GM13977 (cell line): ENCODE measurements at regions not wholly inside any gene's neighbourhood (a gene's known extent, or its start where the extent isn't known, plus 50 kb on each side); places are given as distances from the start of the nearest gene placed in this dataset.
A peak's percentile ranks its signal among the peaks of the same experiment; 100 is the strongest.

Experiments used
- DNase-seq: peaks from one replicate; pipeline ENCODE4 v3.0.0; 2012; ENCODE audit warnings: low spot score
- in situ Hi-C: fragments of 300-500 bp; cut with MboI; formaldehyde crosslinking; loops from one replicate; pipeline ENCODE4 v1.12.0; 2022; ENCODE audit warnings: low sequenced_read_pairs, low pct_unique_long_range_greater_than_20kb, mixed read lengths, inconsistent platforms; ENCODE audit not compliant: unreplicated experiment
- TF ChIP-seq, protein P1 (sequence below): IDR thresholded peaks from 2 replicates; pipeline ENCODE4 v1.5.1; 2012; ENCODE audit warnings: mild to moderate bottlenecking, control low read depth; ENCODE audit not compliant: insufficient read depth; ENCODE audit errors: extremely low read depth, missing control alignments

- no peak for DNase-seq
- TF ChIP-seq, protein P1, sequence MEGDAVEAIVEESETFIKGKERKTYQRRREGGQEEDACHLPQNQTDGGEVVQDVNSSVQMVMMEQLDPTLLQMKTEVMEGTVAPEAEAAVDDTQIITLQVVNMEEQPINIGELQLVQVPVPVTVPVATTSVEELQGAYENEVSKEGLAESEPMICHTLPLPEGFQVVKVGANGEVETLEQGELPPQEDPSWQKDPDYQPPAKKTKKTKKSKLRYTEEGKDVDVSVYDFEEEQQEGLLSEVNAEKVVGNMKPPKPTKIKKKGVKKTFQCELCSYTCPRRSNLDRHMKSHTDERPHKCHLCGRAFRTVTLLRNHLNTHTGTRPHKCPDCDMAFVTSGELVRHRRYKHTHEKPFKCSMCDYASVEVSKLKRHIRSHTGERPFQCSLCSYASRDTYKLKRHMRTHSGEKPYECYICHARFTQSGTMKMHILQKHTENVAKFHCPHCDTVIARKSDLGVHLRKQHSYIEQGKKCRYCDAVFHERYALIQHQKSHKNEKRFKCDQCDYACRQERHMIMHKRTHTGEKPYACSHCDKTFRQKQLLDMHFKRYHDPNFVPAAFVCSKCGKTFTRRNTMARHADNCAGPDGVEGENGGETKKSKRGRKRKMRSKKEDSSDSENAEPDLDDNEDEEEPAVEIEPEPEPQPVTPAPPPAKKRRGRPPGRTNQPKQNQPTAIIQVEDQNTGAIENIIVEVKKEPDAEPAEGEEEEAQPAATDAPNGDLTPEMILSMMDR: peak; percentile 35
- in situ Hi-C loops: no loop called here
Measured at GRCh38 chr2:77954931-77955330, 432.8 kb upstream of the LRRTM4 start.

DNA sequence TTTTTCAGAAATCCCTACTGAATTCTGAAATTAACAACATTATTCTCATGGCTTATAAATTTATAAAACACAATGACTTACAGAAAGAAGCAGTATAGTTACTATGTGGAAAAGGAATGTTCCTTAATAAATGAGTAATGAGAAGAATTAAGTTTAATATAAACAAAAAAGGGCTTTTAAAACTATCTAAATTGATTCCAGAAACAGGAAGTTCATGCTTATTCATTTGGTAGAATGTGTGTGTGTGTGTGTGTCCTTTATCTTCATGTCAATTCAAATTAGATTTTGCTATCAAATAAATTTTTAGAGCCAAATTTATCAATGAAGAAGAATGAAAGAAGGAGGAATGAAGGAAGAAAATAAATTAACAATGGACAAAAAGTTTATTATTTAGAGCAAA, 440.8 kb upstream of the LRRTM4 start:
- TF ChIP-seq, protein P1: no peak
- in situ Hi-C loops: no loop called here
- DNase-seq: no peak

GRCh38 chr2:77977471-77978063, 455.4 kb upstream of the LRRTM4 start:
- TF ChIP-seq, protein P1: no peak
- no peak for DNase-seq
- in situ Hi-C loops: no loop called here

DNA sequence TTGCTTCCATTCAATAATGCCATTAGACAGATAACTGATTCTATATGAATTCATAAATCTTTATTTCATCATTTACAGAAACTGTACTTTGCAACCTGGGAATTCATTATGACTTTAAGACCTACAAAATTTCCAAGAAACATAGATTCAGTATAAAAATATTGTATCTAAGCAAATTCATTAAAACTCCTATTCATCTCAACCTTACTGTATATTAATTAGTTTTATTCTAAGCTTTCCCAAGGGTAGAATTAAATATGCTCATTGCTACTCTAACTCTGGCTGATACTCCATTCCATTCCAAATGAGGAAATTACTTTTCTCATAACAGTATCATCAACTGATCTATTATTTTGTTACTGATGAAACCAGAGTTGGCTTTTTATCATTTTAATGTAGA, 473.0 kb upstream of the LRRTM4 start:
- no peak for DNase-seq
- TF ChIP-seq, protein P1: no peak
- in situ Hi-C loops: no loop called here

DNA sequence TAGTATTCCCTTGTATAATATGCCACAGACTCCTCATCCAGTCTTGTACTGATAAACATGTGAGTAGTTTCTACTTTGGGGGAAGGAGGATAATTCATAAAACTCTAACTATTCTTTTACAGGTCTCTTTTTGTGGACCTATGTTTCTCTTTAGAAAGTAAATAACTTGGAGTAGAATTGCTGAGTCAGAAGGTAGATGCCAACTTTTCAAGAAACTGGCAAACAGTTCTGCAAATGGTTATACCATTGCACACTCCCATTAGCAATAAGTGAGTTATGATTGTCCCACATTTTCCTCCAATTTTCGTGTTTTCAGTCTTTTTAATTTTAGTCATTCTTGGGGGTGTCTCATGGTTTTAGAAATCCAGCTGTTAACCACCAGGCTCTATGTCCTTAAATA, 477.2 kb upstream of the LRRTM4 start:
- DNase-seq: no peak
- TF ChIP-seq, protein P1: no peak
- in situ Hi-C loops: no loop called here

DNA sequence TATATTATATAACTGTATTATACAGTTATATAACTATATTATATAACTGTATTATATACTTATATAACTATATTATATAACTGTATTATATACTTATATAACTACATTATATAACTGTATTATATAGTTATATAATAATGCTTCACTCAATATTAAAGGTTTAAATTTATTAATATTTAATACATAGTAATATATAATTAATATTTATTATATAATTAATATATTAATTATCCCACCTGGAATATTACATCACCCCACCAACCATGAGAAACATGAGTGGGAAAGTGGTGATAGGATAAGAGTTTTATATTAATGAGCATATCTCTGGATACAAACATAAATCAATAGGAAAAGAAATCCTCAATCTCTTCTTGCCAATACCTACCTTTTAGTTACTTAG, 487.1 kb upstream of the LRRTM4 start:
- in situ Hi-C loops: no loop called here
- no peak for DNase-seq
- TF ChIP-seq, protein P1: no peak

DNA sequence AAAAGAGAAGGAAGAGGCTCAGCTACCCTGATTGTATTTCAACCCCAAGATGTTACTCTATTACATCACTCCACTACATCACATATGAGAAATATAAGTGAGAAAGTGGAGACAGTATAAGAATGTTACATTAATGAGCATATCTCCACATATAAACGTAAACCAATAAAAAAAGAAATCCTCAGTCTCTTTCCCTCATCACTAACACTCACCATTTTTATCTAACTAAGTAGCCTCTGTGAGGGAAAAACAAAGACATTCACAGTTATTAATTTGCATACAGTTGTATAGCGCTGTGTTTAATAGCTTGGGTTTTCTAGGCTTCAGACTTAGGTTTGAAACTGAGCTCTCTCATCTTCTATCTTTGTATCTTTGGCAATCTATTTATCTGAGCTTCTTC, 489.1 kb upstream of the LRRTM4 start:
- TF ChIP-seq, protein P1: no peak
- in situ Hi-C loops: no loop called here
- no peak for DNase-seq
